HEK293 (cell line): ENCODE measurements at regions not wholly inside any gene's neighbourhood (a gene's known extent, or its start where the extent isn't known, plus 50 kb on each side); places are given as distances from the start of the nearest gene placed in this dataset.

Experiments
- BCL11A ChIP-seq: fragments of 450-650 bp; formaldehyde crosslinking; IDR thresholded peaks from 2 replicates; pipeline ENCODE4 v1.5.1; 2016; ENCODE audit warnings: low read depth, missing biosample characterization, missing genetic modification characterization
- CTCF ChIP-seq: fragments of 450-650 bp; formaldehyde crosslinking; IDR thresholded peaks from 2 replicates; pipeline ENCODE4 v1.5.1; 2016; ENCODE audit warnings: missing biosample characterization, missing genetic modification characterization
- SETDB1 ChIP-seq: IDR thresholded peaks from one replicate; pipeline ENCODE4 v1.6.1; 2017; ENCODE audit warnings: mild to moderate bottlenecking, low read length, moderate library complexity, mixed read lengths; ENCODE audit not compliant: insufficient read length
- YY1 ChIP-seq: fragments of 450-650 bp; formaldehyde crosslinking; IDR thresholded peaks from 2 replicates; pipeline ENCODE4 v1.5.1; 2018; ENCODE audit warnings: missing biosample characterization, missing genetic modification characterization
- YY2 ChIP-seq: fragments of 450-650 bp; formaldehyde crosslinking; IDR thresholded peaks from 2 replicates; pipeline ENCODE4 v1.5.1; 2016; ENCODE audit warnings: missing biosample characterization, missing genetic modification characterization
- ZBTB21 ChIP-seq: fragments of 450-650 bp; formaldehyde crosslinking; IDR thresholded peaks from 2 replicates; pipeline ENCODE4 v1.5.1; 2017; ENCODE audit warnings: missing biosample characterization, missing genetic modification characterization
- ZNF184 ChIP-seq: fragments of 450-650 bp; IDR thresholded peaks from 2 replicates; pipeline ENCODE4 v1.5.1; 2018; ENCODE audit warnings: missing biosample characterization, mild to moderate bottlenecking, missing genetic modification characterization
- ZNF571 ChIP-seq: fragments of 450-650 bp; formaldehyde crosslinking; IDR thresholded peaks from 2 replicates; pipeline ENCODE4 v1.5.0; 2017; ENCODE audit warnings: missing biosample characterization, missing genetic modification characterization
- ZNF623 ChIP-seq: fragments of 450-650 bp; formaldehyde crosslinking; IDR thresholded peaks from 2 replicates; pipeline ENCODE4 v1.5.1; 2016; ENCODE audit warnings: missing biosample characterization, missing genetic modification characterization
- ZNF629 ChIP-seq: fragments of 450-650 bp; formaldehyde crosslinking; IDR thresholded peaks from 2 replicates; pipeline ENCODE4 v1.5.1; 2017; ENCODE audit warnings: missing biosample characterization, missing genetic modification characterization

GRCh38 chr6:102520966-102521365, 1127.5 kb downstream of the GRIK2 start:
- TF ChIP-seq YY2 (tag by site-specific recombination) = no peak
- no peak for TF ChIP-seq ZBTB21 (tag by site-specific recombination)
- TF ChIP-seq YY1 = no peak
- TF ChIP-seq ZNF571 (tag by site-specific recombination) = no peak
- no peak for TF ChIP-seq CTCF (tag by site-specific recombination)
- no peak for TF ChIP-seq SETDB1
- no peak for TF ChIP-seq ZNF623 (tag by site-specific recombination)
- TF ChIP-seq ZNF184 (tag by site-specific recombination) = no peak
- no peak for TF ChIP-seq BCL11A
- no peak for TF ChIP-seq ZNF629 (tag by site-specific recombination)
